OCI-LY1 (cell line): ENCODE measurements at regions not wholly inside any gene's neighbourhood (a gene's known extent, or its start where the extent isn't known, plus 50 kb on each side); places are given as distances from the start of the nearest gene placed in this dataset.

ENCODE experiments used
- H2AFZ ChIP-seq: fragments of 200-600 bp; sonication (generic), shearing (Covaris generic); 2 replicates; pipeline ENCODE4 v1.6.0; 2014; ENCODE audit warnings: antibody characterized with exemption, mild to moderate bottlenecking, low read length
- H3F3A ChIP-seq: fragments of 200-600 bp; sonication (generic), shearing (Covaris generic); 2 replicates; pipeline ENCODE4 v1.6.0; 2014; ENCODE audit warnings: mild to moderate bottlenecking, antibody characterized with exemption, low read length, moderate library complexity; ENCODE audit not compliant: insufficient read depth
- H3K27ac ChIP-seq: fragments of 200-600 bp; sonication (generic); 2 replicates; pipeline ENCODE4 v1.5.1; 2014; ENCODE audit warnings: low read length, mixed run types, mild to moderate bottlenecking, low read depth; ENCODE audit not compliant: poor library complexity, severe bottlenecking
- H3K27me3 ChIP-seq: fragments of 200-600 bp; sonication (generic); 2 replicates; pipeline ENCODE4 v1.6.0; 2014; ENCODE audit warnings: antibody characterized with exemption, mild to moderate bottlenecking, low read length, moderate library complexity; ENCODE audit not compliant: insufficient read depth
- H3K36me3 ChIP-seq: fragments of 200-600 bp; sonication (generic); 2 replicates; pipeline ENCODE4 v1.6.1; 2014; ENCODE audit warnings: mild to moderate bottlenecking, antibody characterized with exemption, low read length, moderate library complexity, mixed read lengths; ENCODE audit not compliant: insufficient read depth
- H3K4me1 ChIP-seq: fragments of 200-600 bp; sonication (generic); 2 replicates; pipeline ENCODE4 v1.5.1; 2014; ENCODE audit warnings: mild to moderate bottlenecking, low read length, moderate library complexity; ENCODE audit not compliant: insufficient read depth, severe bottlenecking
- H3K4me2 ChIP-seq: fragments of 200-600 bp; sonication (generic), shearing (Covaris generic); 2 replicates; pipeline ENCODE4 v1.6.1; 2014; ENCODE audit warnings: low read length
- H3K4me3 ChIP-seq: fragments of 200-600 bp; sonication (generic); 2 replicates; pipeline ENCODE4 v1.5.1; 2014; ENCODE audit warnings: low read length, low read depth, mild to moderate bottlenecking, mixed read lengths; ENCODE audit not compliant: poor library complexity, severe bottlenecking
- H3K79me2 ChIP-seq: fragments of 200-600 bp; shearing (Covaris generic); 2 replicates; pipeline ENCODE4 v1.6.1; 2016; ENCODE audit warnings: mixed run types, low read length, mixed read lengths; ENCODE audit not compliant: insufficient read depth
- H3K9ac ChIP-seq: fragments of 200-600 bp; sonication (generic), shearing (Covaris generic); 2 replicates; pipeline ENCODE4 v1.6.1; 2014; ENCODE audit warnings: mild to moderate bottlenecking, low read length, mixed read lengths
- H3K9me2 ChIP-seq: fragments of 200-600 bp; sonication (generic), shearing (Covaris generic); 2 replicates; pipeline ENCODE4 v1.6.1; 2014; ENCODE audit warnings: low read depth, mild to moderate bottlenecking, low read length, mixed read lengths
- H3K9me3 ChIP-seq: fragments of 200-600 bp; shearing (Covaris generic); 2 replicates; pipeline ENCODE4 v1.6.1; 2014; ENCODE audit warnings: low read length, mixed read lengths
- H4K20me1 ChIP-seq: fragments of 200-600 bp; sonication (generic), shearing (Covaris generic); 2 replicates; pipeline ENCODE4 v1.6.0; 2016; ENCODE audit warnings: mild to moderate bottlenecking, low read length; ENCODE audit not compliant: insufficient read depth
- EZH2 ChIP-seq: fragments of 200-600 bp; sonication (generic), shearing (Covaris generic); IDR thresholded peaks from 2 replicates; pipeline ENCODE4 v1.8.0; 2017; ENCODE audit warnings: borderline replicate concordance, mixed run types, mild to moderate bottlenecking, antibody characterized with exemption, low read length, moderate library complexity, mixed read lengths
- TF ChIP-seq, protein P1 (sequence below): fragments of 200-600 bp; sonication (generic), shearing (Covaris generic); IDR thresholded peaks from 2 replicates; pipeline ENCODE4 v1.5.1; 2017; ENCODE audit warnings: mild to moderate bottlenecking, antibody characterized with exemption, low read length, moderate library complexity, mixed read lengths

DNA sequence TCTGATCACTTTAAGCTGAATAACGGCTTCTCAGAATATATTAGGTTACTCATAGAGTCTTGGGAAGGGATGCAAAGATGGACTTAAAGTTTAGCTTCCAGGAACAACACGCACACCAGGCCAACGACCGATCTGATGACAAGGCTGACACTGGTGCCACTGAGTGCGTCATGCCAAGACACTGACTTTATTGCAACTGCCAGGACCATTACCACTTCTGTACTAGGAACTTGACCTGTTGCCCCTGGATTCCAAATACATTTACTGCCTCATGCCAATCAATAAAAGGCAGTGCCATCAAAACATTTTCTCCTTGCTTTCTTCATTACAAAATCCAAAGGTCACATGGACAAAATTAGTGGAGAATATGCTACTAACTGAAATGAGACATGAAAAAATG is 505.9 kb upstream of the CTSO start:
- Histone ChIP-seq H3K36me3 (no peaks in the 10 kb centered on the region), H3K9ac (no peak overlapping the region), H3K27me3 (no peaks in the 10 kb centered on the region), H3K79me2 (no peaks in the 10 kb centered on the region), H3K9me2 (no peaks in the 10 kb centered on the region), H3F3A (no peaks in the 10 kb centered on the region), H3K4me2 (no peak overlapping the region), H4K20me1 (no peaks in the 10 kb centered on the region), H3K9me3 (no peaks in the 10 kb centered on the region), H3K4me1 (no peaks in the 10 kb centered on the region), H2AFZ (no peak overlapping the region), H3K4me3 (no peak overlapping the region), H3K27ac (no peak overlapping the region)
- TF ChIP-seq, protein P1, sequence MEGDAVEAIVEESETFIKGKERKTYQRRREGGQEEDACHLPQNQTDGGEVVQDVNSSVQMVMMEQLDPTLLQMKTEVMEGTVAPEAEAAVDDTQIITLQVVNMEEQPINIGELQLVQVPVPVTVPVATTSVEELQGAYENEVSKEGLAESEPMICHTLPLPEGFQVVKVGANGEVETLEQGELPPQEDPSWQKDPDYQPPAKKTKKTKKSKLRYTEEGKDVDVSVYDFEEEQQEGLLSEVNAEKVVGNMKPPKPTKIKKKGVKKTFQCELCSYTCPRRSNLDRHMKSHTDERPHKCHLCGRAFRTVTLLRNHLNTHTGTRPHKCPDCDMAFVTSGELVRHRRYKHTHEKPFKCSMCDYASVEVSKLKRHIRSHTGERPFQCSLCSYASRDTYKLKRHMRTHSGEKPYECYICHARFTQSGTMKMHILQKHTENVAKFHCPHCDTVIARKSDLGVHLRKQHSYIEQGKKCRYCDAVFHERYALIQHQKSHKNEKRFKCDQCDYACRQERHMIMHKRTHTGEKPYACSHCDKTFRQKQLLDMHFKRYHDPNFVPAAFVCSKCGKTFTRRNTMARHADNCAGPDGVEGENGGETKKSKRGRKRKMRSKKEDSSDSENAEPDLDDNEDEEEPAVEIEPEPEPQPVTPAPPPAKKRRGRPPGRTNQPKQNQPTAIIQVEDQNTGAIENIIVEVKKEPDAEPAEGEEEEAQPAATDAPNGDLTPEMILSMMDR = no peak
- no peak for TF ChIP-seq EZH2

- Histone ChIP-seq H3F3A (no peaks in the 10 kb centered on the region), H3K79me2 (no peaks in the 10 kb centered on the region), H3K9me3 (no peaks in the 10 kb centered on the region), H3K4me2 (no peak overlapping the region), H4K20me1 (no peaks in the 10 kb centered on the region), H3K36me3 (no peaks in the 10 kb centered on the region), H3K4me3 (no peak overlapping the region), H3K4me1 (no peaks in the 10 kb centered on the region), H3K27ac (no peak overlapping the region), H3K9me2 (no peaks in the 10 kb centered on the region), H3K9ac (no peak overlapping the region), H3K27me3 (no peaks in the 10 kb centered on the region), H2AFZ (no peak overlapping the region)
- no peak for TF ChIP-seq EZH2
- TF ChIP-seq, protein P1 = no peak
Observed at GRCh38 chr4:156456830-156457229, 503.2 kb upstream of the CTSO start.

DNA sequence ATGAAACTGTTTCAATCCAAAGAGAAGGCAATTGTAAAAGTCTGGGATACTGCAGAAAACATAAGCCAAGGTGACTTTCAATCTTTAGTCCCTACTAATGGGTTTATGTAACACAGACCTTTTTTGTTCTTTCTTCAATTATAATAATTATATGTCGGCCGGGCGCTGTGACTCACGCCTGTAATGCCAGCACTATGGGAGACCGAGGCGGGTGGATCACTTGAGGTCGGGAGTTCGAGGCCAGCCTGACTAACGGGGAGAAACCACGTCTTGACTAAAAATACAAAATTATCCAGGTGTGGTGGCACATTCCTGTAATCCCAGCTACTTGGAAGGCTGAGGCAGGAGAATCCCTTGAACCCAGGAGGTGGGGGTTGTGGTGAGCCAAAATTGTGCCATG is 489.8 kb upstream of the CTSO start:
- Histone ChIP-seq H3K79me2 (no peaks in the 10 kb centered on the region), H3K9me3 (no peaks in the 10 kb centered on the region), H3K4me2 (no peak overlapping the region), H3K9ac (no peak overlapping the region), H3K27ac (no peak overlapping the region), H3K9me2 (no peaks in the 10 kb centered on the region), H3K4me1 (no peaks in the 10 kb centered on the region), H3K27me3 (no peaks in the 10 kb centered on the region), H3K4me3 (no peak overlapping the region), H3F3A (no peaks in the 10 kb centered on the region), H2AFZ (no peak overlapping the region), H4K20me1 (no peaks in the 10 kb centered on the region), H3K36me3 (no peaks in the 10 kb centered on the region)
- TF ChIP-seq EZH2 = no peak
- TF ChIP-seq, protein P1 = no peak
